ENCODE measurements at regions not wholly inside any gene's neighbourhood (a gene's known extent, or its start where the extent isn't known, plus 50 kb on each side); places are given as distances from the start of the nearest gene placed in this dataset.

GRCh38 chr3:44104668-44105321, 136.9 kb upstream of the TOPAZ1 start:
- TF ChIP-seq POLR2A (IDR thresholded peaks at IDR 0.05): no peak
- no peak for TF ChIP-seq CTCF (IDR thresholded peaks at IDR 0.05)

Measured in stomach (tissue), 4 donors.